ENCODE measurements at regions not wholly inside any gene's neighbourhood (a gene's known extent, or its start where the extent isn't known, plus 50 kb on each side); places are given as distances from the start of the nearest gene placed in this dataset.

DNA sequence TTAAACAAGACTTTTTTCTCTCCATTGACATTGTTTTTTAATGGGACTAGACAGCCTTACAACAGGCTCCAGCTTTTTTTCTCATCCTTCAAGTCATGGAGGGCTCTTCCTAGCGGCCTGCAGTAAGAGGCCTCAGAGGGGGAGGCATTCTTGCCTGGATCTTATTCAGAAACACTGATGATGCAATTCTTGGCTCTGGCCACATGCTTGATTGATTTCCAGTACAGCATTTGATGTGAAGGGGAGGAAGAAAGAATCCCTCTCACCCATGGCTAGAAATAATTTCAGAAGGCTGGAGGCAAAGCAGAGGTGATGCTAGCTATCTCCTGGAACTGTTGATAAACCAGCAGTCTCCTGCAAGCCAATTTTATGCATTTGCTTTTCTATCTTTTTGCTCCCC is 324.8 kb downstream of the PRELID2 start:
- TF ChIP-seq, protein P1, sequence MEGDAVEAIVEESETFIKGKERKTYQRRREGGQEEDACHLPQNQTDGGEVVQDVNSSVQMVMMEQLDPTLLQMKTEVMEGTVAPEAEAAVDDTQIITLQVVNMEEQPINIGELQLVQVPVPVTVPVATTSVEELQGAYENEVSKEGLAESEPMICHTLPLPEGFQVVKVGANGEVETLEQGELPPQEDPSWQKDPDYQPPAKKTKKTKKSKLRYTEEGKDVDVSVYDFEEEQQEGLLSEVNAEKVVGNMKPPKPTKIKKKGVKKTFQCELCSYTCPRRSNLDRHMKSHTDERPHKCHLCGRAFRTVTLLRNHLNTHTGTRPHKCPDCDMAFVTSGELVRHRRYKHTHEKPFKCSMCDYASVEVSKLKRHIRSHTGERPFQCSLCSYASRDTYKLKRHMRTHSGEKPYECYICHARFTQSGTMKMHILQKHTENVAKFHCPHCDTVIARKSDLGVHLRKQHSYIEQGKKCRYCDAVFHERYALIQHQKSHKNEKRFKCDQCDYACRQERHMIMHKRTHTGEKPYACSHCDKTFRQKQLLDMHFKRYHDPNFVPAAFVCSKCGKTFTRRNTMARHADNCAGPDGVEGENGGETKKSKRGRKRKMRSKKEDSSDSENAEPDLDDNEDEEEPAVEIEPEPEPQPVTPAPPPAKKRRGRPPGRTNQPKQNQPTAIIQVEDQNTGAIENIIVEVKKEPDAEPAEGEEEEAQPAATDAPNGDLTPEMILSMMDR (IDR thresholded peaks at IDR 0.05; ENCODE audit: insufficient read depth, low read length) = no peak
- TF ChIP-seq GABPA (IDR thresholded peaks at IDR 0.05; ENCODE audit: low read depth) = no peak
- no peak for TF ChIP-seq SPI1 (IDR thresholded peaks at IDR 0.05; ENCODE audit: borderline replicate concordance, low read depth)
